NCI-H1930 (cell line): ENCODE measurements at regions not wholly inside any gene's neighbourhood (a gene's known extent, or its start where the extent isn't known, plus 50 kb on each side); places are given as distances from the start of the nearest gene placed in this dataset.

Experiments
- DNase-seq, 2 experiments: peaks; one replicate each; lab custom pipeline; 2025; lab: John Stamatoyannopoulos, UW

- no peak for DNase-seq
Observed at GRCh38 chr5:158553195-158553961, 546.3 kb downstream of the EBF1 start.

- DNase-seq = no peak
Observed at GRCh38 chr5:158552241-158552640, 547.5 kb downstream of the EBF1 start.

DNA sequence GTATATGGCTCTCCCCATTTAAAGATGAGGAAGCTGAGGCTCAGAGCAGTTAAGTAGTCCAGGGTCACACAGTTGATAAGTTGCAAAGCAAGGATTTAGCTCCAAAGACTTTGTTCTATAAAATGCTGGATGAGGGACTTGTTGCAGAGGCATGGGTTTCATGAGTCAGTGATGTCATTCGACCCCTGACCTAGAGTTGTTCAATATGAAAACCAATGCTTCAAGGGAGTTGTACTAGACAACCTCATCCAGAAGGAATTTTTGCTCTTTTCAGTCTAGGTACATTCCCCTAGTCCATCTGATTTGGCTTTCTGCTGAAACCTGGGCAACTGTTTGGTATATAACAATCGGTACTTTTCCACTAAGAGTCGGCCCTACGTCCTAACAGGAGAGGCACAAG lies 550.4 kb downstream of the EBF1 start:
- DNase-seq = no peak

DNA sequence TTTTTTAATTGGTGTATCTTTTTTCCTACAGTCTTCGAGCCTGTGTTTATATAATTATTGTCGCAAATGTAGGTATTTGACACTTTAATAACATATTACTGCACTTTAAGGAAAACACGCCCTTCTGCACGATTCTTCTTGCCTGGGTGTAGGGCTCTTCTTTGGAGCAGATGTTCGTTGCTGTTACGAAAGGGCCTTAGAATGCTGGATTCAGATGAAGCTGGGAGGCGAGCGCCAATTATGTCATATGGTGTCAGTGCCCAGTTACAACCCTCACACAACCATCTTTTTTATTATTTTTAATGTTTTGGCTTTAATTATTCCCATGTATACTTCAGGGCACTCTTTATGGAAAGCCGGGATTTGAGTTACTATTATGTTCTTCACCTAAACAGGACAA lies 553.0 kb downstream of the EBF1 start:
- DNase-seq = no peak

GRCh38 chr5:158545949-158546530 lies 553.7 kb downstream of the EBF1 start:
- DNase-seq = no peak

- no peak for DNase-seq
Observed at GRCh38 chr5:158544388-158545339, 555.1 kb downstream of the EBF1 start.

DNA sequence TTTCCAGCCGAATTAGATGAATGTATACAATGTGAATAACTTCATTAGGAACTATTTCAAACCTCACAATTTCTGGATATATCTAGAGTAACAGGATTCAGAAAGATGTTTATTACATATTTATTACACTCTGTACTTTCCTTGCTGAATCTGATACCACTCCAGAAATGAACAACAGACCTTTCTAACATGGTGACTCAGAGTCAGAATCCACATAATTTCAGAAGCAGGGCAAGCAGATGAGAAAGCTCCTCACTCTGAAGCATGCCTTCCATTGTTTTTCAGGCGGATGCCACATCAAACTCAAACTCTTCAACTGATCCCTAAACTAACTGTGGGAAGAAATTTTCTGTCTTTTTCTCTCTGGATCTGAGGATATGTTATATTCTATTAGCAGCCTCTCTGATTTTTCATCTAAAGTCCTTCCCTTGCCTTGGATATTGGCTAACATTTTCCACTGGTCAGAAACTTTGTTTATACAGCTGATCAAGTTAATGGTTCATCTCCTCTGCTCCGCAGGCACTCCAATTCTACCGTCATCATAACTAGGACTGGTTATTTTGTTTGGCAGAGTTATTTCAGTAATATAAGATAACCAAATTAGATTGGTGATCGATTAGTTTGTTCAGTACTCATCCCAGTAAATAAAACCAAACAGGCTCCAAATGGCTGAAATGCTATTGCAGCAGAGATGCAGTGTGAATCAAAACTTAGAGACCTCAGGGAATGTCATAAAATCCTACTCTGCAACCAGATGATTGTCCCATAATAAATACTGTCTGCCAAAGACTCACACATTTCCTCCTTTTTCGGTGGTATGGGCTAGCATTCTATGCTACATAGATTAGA lies 556.0 kb downstream of the EBF1 start:
- DNase-seq = no peak

DNA sequence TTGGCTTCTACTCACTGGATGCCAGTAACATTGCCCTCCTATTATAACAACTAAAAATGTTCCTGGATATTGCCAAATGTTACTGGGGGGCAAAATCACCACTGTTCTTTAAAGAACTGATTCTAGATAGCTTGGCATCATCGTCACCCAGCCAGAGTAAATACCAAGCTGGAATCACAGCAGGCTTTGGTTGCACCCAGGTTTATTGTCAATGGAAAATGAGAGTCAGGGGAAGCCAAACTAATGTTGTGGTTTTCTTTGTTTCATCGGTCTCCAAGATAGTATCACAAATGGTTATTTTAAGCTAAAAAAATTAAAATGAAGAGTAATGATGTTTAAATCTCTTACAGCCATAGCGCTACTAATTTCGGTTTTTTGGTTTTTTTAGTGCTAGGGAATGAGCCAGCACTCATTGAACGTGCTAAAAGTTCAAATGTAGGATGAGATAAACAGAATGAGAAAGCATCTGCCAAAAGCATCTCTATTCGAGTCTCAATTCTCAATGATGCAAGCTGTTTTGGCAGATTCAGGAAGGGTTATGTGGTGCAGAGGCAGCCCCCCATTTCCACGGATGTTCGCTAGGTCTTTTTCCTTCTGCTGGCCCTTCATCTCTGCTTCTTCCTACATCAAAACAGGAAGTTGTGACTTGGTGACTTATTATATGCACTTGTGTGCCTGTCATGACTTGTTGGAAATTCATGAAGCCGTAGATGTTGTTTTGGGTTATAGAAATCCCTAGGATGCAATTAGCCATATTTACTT lies 558.0 kb downstream of the EBF1 start:
- DNase-seq = no peak

GRCh38 chr5:158538506-158539074 lies 561.1 kb downstream of the EBF1 start:
- no peak for DNase-seq

- no peak for DNase-seq
Observed at GRCh38 chr5:158537366-158537765, 562.4 kb downstream of the EBF1 start.

DNA sequence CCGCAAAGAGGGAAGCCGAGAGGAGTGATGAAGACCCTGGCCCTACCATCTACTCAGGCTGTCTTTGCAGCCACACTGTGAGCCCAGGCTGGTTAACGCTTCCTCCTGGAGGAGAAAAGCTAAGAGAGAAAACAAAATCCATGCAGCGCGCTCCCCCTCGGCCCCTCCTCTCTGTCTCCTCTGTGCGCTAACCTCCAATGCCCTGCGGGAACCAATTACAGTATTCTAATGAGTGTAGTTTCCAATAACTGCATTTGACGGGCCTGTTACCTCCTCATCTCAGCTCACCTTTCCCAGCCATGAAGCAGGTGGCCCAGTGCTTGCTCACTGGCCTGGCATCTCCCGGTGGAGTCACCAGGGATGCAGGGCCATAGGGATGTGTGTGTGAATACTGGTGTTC lies 565.5 kb downstream of the EBF1 start:
- DNase-seq = no peak

GRCh38 chr5:158532739-158533138 lies 567.0 kb downstream of the EBF1 start:
- DNase-seq = no peak

- no peak for DNase-seq
Observed at GRCh38 chr5:158531860-158532259, 567.9 kb downstream of the EBF1 start.

- DNase-seq = no peak
Observed at GRCh38 chr5:158530115-158530514, 569.6 kb downstream of the EBF1 start.

- DNase-seq = no peak
Observed at GRCh38 chr5:158529454-158529853, 570.3 kb downstream of the EBF1 start.

DNA sequence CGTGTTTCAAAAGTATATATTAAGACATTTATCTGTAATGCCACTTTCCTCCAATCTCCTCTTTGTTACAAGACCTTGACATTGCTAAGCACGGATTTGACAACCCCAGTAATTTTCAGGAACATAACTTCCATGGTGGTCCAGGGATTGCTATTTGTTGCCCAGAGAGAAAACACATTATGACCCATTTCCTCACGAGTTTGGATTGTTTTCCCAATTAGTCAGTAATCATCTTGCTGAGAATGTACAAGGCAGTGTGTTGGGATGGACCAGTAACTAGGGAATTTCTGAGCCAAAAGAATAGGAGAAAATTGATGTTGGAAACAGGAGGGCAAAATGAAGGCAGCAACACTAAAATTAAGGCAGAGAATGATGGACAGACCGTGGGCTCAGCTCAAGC lies 574.1 kb downstream of the EBF1 start:
- DNase-seq = no peak

DNA sequence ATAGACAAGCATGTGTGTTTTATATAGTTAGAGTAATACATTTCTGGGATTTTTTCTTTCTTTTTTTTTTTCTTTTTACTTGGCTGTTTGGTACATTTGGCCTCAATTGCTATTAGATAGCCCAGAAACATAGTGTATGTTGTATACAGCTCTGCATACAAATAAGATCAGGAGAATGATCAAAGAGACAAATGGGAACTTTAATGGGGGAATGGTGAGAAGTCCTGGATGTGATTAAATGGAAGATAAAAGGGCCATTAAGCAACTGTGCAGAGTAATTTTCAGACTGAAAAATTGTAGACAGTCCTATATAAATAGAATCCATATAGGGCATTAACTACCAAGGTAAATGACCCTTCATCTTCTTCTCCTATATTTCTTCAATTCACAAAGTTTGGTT lies 575.6 kb downstream of the EBF1 start:
- DNase-seq = no peak

DNA sequence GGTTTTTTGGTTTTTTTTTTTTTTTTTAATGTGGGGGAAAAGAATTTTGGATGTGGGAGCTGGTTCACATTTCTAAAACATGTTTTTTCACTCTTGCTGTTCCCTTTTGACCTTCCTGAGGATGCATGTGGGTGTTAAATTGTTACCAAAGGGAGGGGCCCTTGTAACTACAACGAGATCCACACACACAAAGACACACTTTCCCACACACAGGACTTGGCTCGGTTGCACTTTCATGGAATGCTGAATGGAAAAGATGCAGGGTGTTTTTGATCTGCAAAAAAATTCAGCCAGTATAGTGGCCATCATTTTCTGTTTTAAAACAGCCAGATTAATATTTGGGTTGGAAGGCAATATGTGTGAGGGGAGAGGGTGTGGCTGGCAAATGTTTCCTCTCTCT lies 576.9 kb downstream of the EBF1 start:
- DNase-seq = no peak

- DNase-seq = no peak
Observed at GRCh38 chr5:158521995-158522394, 577.7 kb downstream of the EBF1 start.

GRCh38 chr5:158519433-158520021 lies 580.2 kb downstream of the EBF1 start:
- DNase-seq = no peak
